ENCODE measurements at regions not wholly inside any gene's neighbourhood (a gene's known extent, or its start where the extent isn't known, plus 50 kb on each side); places are given as distances from the start of the nearest gene placed in this dataset.
"Not testable (repeated sequence)": the region's sequence is repeated elsewhere in the genome, so short reads cannot be mapped to it uniquely, and the experiment has no call there.

- no peaks in the 10 kb centered on the region for H3K4me1 ChIP-seq (ENCODE audit: low read length)
- H3K9me3 ChIP-seq (ENCODE audit: insufficient read depth, low read length) = no peaks in the 10 kb centered on the region
- H3K4me3 ChIP-seq (ENCODE audit: low read length) = no peak overlapping the region
- H3K9ac ChIP-seq (ENCODE audit: low read length) = no peak overlapping the region
- H3K4me2 ChIP-seq (ENCODE audit: low read length) = no peak overlapping the region
- H4K20me1 ChIP-seq (ENCODE audit: insufficient read depth, low read length) = no peaks in the 10 kb centered on the region
- H3K27ac ChIP-seq (ENCODE audit: low read length) = no peak overlapping the region
- no peaks in the 10 kb centered on the region for H3K27me3 ChIP-seq (ENCODE audit: low read depth, low read length)
- no peaks in the 10 kb centered on the region for H3K79me2 ChIP-seq (ENCODE audit: low read length)
- TF ChIP-seq, protein P1, sequence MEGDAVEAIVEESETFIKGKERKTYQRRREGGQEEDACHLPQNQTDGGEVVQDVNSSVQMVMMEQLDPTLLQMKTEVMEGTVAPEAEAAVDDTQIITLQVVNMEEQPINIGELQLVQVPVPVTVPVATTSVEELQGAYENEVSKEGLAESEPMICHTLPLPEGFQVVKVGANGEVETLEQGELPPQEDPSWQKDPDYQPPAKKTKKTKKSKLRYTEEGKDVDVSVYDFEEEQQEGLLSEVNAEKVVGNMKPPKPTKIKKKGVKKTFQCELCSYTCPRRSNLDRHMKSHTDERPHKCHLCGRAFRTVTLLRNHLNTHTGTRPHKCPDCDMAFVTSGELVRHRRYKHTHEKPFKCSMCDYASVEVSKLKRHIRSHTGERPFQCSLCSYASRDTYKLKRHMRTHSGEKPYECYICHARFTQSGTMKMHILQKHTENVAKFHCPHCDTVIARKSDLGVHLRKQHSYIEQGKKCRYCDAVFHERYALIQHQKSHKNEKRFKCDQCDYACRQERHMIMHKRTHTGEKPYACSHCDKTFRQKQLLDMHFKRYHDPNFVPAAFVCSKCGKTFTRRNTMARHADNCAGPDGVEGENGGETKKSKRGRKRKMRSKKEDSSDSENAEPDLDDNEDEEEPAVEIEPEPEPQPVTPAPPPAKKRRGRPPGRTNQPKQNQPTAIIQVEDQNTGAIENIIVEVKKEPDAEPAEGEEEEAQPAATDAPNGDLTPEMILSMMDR (IDR thresholded peaks at IDR 0.05; ENCODE audit: low read depth, low read length) = no peak
- TF ChIP-seq EZH2phosphoT487 (IDR thresholded peaks at IDR 0.05; ENCODE audit: low read depth) = no peak
- no peaks in the 10 kb centered on the region for H3K36me3 ChIP-seq (replicated peaks; ENCODE audit: low read depth, low read length)
- H2AFZ ChIP-seq (ENCODE audit: low read depth, low read length) = no peak overlapping the region
Measured at GRCh38 chrX:101823236-101823635, 108.6 kb downstream of the ZMAT1 start.

- not testable (repeated sequence) for H3K27ac ChIP-seq (ENCODE audit: low read length); H3K4me2 ChIP-seq (ENCODE audit: low read length); H3K36me3 ChIP-seq (replicated peaks; ENCODE audit: low read depth, low read length); H2AFZ ChIP-seq (ENCODE audit: low read depth, low read length); H3K9me3 ChIP-seq (ENCODE audit: insufficient read depth, low read length); H3K4me1 ChIP-seq (ENCODE audit: low read length); H3K9ac ChIP-seq (ENCODE audit: low read length); H4K20me1 ChIP-seq (ENCODE audit: insufficient read depth, low read length); H3K4me3 ChIP-seq (ENCODE audit: low read length); H3K79me2 ChIP-seq (ENCODE audit: low read length); H3K27me3 ChIP-seq (ENCODE audit: low read depth, low read length)
Measured at GRCh38 chrX:101817739-101818138, 114.1 kb downstream of the ZMAT1 start.

DNA sequence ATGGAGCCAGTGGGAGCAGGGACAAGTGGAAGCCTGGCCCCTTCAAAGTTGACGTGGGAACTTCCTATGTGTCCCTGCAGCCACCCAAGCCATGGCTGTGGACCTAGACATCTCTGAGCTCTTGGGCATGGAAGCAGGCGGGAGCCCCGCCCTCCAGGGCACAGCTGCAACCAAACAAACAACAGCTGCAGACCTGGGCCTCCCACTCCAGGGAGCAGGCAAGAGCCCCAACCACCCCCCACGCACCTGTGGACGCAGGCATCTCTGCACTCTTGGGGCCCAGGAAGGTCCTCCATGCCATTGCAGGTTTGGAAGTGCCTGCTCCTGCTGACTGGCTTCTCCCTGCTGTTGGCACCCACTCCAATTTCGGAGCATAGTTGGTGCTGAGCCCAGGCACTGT, 118.6 kb downstream of the ZMAT1 start:
- no peak overlapping the region for H2AFZ ChIP-seq (ENCODE audit: low read depth, low read length)
- no peaks in the 10 kb centered on the region for H3K4me1 ChIP-seq (ENCODE audit: low read length)
- no peak overlapping the region for H3K9ac ChIP-seq (ENCODE audit: low read length)
- H3K9me3 ChIP-seq (ENCODE audit: insufficient read depth, low read length) = no peaks in the 10 kb centered on the region
- no peaks in the 10 kb centered on the region for H4K20me1 ChIP-seq (ENCODE audit: insufficient read depth, low read length)
- H3K4me2 ChIP-seq (ENCODE audit: low read length) = no peak overlapping the region
- no peak overlapping the region for H3K4me3 ChIP-seq (ENCODE audit: low read length)
- no peaks in the 10 kb centered on the region for H3K27me3 ChIP-seq (ENCODE audit: low read depth, low read length)
- no peak overlapping the region for H3K27ac ChIP-seq (ENCODE audit: low read length)
- TF ChIP-seq EZH2phosphoT487 (IDR thresholded peaks at IDR 0.05; ENCODE audit: low read depth) = no peak
- TF ChIP-seq, protein P1 (IDR thresholded peaks at IDR 0.05; ENCODE audit: low read depth, low read length) = no peak
- H3K36me3 ChIP-seq (replicated peaks; ENCODE audit: low read depth, low read length) = no peaks in the 10 kb centered on the region
- H3K79me2 ChIP-seq (ENCODE audit: low read length) = no peaks in the 10 kb centered on the region

- Histone ChIP-seq H4K20me1 (ENCODE audit: insufficient read depth, low read length) (no peaks in the 10 kb centered on the region), H3K9ac (ENCODE audit: low read length) (no peak overlapping the region), H3K36me3 (replicated peaks; ENCODE audit: low read depth, low read length) (no peaks in the 10 kb centered on the region), H3K27me3 (ENCODE audit: low read depth, low read length) (no peaks in the 10 kb centered on the region), H3K4me1 (ENCODE audit: low read length) (peaks cover 4% of the 10 kb centered on the region), H2AFZ (ENCODE audit: low read depth, low read length) (no peak overlapping the region), H3K27ac (ENCODE audit: low read length) (no peak overlapping the region), H3K4me2 (ENCODE audit: low read length) (no peak overlapping the region), H3K9me3 (ENCODE audit: insufficient read depth, low read length) (no peaks in the 10 kb centered on the region), H3K79me2 (ENCODE audit: low read length) (no peaks in the 10 kb centered on the region), H3K4me3 (ENCODE audit: low read length) (no peak overlapping the region)
- TF ChIP-seq EZH2phosphoT487 (IDR thresholded peaks at IDR 0.05; ENCODE audit: low read depth) = no peak
- TF ChIP-seq, protein P1 (IDR thresholded peaks at IDR 0.05; ENCODE audit: low read depth, low read length) = peak; percentile 46
Measured at GRCh38 chrX:101803451-101803850, 128.4 kb downstream of the ZMAT1 start.

DNA sequence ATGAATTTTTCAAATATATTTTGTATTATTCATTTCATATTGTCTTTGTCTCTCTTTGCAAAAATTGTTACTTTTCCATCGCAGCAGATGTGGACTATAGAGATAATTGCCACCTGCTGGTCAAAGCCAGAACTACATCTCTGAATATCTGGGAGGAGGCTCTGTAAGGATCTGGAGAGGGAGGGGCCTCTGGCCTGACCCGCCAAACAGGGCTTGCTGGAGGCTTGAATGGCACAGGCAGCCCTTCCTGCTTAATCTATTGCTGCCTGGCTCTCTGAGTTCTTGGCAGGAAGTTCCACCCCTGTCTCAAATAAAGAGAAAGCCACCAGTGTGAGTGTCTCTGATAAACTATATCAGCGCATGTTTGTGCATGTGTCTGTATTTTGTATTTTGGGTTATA, 132.4 kb downstream of the ZMAT1 start:
- Histone ChIP-seq H3K79me2 (ENCODE audit: low read length) (no peaks in the 10 kb centered on the region), H3K4me2 (ENCODE audit: low read length) (peak overlapping the region; percentile 69), H3K27me3 (ENCODE audit: low read depth, low read length) (no peaks in the 10 kb centered on the region), H3K36me3 (replicated peaks; ENCODE audit: low read depth, low read length) (no peaks in the 10 kb centered on the region), H3K4me3 (ENCODE audit: low read length) (peak overlapping the region; percentile 76), H3K9ac (ENCODE audit: low read length) (peak overlapping the region; percentile 54), H3K4me1 (ENCODE audit: low read length) (peaks cover 4% of the 10 kb centered on the region), H3K9me3 (ENCODE audit: insufficient read depth, low read length) (no peaks in the 10 kb centered on the region), H4K20me1 (ENCODE audit: insufficient read depth, low read length) (no peaks in the 10 kb centered on the region), H2AFZ (ENCODE audit: low read depth, low read length) (peak overlapping the region; percentile 83; the same call in 1 of the 2 replicates), H3K27ac (ENCODE audit: low read length) (no peak overlapping the region)
- no peak for TF ChIP-seq EZH2phosphoT487 (IDR thresholded peaks at IDR 0.05; ENCODE audit: low read depth)
- TF ChIP-seq, protein P1 (IDR thresholded peaks at IDR 0.05; ENCODE audit: low read depth, low read length) = peak; percentile 58
